ENCODE measurements at regions not wholly inside any gene's neighbourhood (a gene's known extent, or its start where the extent isn't known, plus 50 kb on each side); places are given as distances from the start of the nearest gene placed in this dataset.

- no peak for TF ChIP-seq CTCF (IDR thresholded peaks at IDR 0.05)
- TF ChIP-seq POLR2A (IDR thresholded peaks at IDR 0.05) = no peak
These were observed 64.8 kb downstream of the NHLRC3 start for GRCh38 chr13:39102981-39103490.

Measured in sigmoid colon (tissue), 3 donors.